ENCODE measurements at regions not wholly inside any gene's neighbourhood (a gene's known extent, or its start where the extent isn't known, plus 50 kb on each side); places are given as distances from the start of the nearest gene placed in this dataset.

DNA sequence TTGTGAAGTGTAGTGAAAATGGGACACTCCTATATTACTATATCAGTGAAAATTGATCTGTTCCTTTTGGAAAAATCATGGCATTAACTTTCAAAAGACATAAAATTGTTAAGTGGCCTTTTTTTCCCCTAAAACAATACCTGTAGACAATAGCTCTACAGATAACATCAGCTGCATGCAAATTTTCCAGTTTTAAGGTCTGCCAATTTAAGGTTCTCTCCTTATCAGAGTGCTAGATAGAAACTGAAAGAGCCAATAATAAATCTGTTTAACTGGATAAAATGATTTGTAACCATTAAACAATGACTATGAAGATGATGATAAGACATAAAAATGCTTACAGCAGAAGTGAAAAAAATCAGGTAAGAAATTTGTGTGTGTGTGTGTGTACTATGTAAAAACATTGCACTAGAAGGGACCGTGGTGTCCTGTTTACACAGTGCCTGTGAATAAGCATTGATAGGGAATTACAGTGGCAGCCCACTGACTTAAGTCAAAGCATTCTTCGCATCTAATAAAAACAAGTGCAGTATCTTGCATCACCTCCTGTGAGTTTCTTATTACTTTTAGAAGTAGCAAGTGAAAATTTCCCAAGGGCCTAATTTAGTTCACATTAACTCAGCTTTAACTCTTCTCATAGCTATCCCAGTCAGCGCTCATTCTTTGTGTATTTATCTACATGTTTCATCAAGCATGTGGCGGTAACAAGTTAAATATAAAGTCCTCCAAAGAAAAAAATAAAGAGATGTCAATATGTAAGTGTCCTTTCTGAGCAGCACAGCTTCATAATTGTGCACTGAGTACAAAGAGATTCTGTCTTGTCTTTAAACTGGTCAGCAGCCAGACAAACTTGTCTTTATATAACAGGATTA, 261.9 kb downstream of the ARL4A start:
- ATAC-seq (replicated peaks) (no peak), DNase-seq (no peak)
- no peaks in the 10 kb centered on the region for H3K4me1 Mint-ChIP-seq (ENCODE audit: low read depth in 2 of 2)
- no peak overlapping the region for H3K27ac Mint-ChIP-seq
- no peak overlapping the region for H3K4me3 Mint-ChIP-seq
- H3K9me3 Mint-ChIP-seq: no peaks in the 10 kb centered on the region
- H3K36me3 Mint-ChIP-seq (ENCODE audit: insufficient read depth): no peaks in the 10 kb centered on the region
- H3K27me3 Mint-ChIP-seq: peaks cover 0 to 6% of the 10 kb centered on the region in 2 donors

DNA sequence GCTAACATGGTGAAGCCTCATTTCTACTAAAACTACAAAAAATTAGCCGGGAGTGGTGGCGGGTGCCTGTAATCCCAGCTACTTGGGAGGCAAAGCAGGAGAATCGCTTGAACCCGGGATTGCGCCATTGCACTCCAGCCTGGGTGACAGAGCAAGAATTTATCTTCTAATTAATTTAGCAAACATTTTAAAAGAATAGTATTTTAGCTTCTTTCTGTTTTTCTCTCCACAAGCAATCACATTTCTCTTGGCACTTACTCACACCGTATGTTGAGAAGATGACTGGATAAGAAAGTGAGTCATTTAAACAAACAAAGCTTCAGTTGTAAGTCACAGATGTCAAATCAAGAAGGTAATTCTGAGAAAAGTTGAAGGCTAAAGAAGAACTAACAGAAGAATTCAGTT, 264.0 kb downstream of the ARL4A start:
- no peaks in the 10 kb centered on the region for H3K36me3 Mint-ChIP-seq (ENCODE audit: insufficient read depth)
- H3K27ac Mint-ChIP-seq: no peak overlapping the region
- no peak overlapping the region for H3K4me3 Mint-ChIP-seq
- no peak for DNase-seq
- no peaks in the 10 kb centered on the region for H3K9me3 Mint-ChIP-seq
- ATAC-seq (replicated peaks): no peak
- H3K4me1 Mint-ChIP-seq (ENCODE audit: low read depth in 2 of 2): no peaks in the 10 kb centered on the region
- H3K27me3 Mint-ChIP-seq: no peaks in the 10 kb centered on the region

DNA sequence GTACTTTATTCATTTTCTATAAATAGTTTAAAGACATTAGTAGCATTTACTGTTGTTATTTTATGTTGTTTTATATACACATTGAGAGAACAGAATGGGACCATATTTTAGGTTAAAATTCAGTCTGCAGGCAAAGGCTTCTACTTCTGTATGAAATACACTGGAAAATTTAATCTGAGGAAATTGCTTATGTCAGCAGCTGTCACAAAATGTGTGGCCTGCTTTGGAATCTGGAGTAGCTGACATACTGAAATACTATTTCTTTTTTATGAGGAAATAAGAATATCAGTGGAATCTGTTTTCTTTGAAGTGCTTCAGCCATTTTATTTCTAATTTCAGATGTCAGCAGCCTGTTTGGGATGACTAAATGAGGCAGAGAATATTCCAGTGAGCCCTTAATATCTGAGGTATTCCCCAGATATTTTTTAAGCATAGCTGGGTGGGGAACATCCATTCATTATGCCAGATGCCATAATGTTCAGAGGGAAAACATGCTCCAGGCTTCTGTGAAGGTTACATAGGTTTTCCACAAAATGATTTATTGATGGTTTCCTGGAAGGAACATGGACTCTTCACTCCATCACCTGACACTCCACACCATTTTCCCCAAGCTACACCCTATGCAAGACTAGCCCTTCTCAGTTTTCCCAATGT, 267.1 kb downstream of the ARL4A start:
- DNase-seq: no peak
- no peak overlapping the region for H3K27ac Mint-ChIP-seq
- no peak for ATAC-seq (replicated peaks)
- no peaks in the 10 kb centered on the region for H3K36me3 Mint-ChIP-seq (ENCODE audit: insufficient read depth)
- H3K27me3 Mint-ChIP-seq: no peaks in the 10 kb centered on the region
- H3K4me1 Mint-ChIP-seq (ENCODE audit: low read depth in 2 of 2): no peaks in the 10 kb centered on the region
- no peaks in the 10 kb centered on the region for H3K9me3 Mint-ChIP-seq
- H3K4me3 Mint-ChIP-seq: no peak overlapping the region

DNA sequence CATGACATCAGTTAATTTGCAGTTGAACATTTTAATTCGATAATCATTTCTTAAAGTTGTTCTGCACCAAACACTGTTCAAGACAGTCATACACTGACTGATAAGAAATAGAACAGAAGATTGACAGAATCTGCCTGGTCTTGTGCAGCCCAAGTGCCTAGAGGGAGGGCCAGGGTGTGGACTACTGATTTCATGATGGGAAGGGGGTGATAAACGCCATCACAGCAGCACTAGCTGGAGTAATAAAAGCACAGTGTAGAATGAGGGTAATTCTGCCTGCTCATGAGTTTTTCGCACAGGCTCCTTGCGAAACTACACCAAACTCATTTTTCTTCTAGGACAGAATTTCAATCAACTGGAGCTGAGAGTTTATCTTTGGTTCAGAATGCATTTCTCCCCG, 270.1 kb downstream of the ARL4A start:
- Mint-ChIP-seq H3K36me3 (ENCODE audit: insufficient read depth) (no peaks in the 10 kb centered on the region), H3K27ac (no peak overlapping the region), H3K27me3 (no peaks in the 10 kb centered on the region), H3K9me3 (no peaks in the 10 kb centered on the region), H3K4me1 (ENCODE audit: low read depth in 2 of 2) (no peaks in the 10 kb centered on the region), H3K4me3 (no peak overlapping the region)
- DNase-seq: no peak
- ATAC-seq (replicated peaks): no peak

DNA sequence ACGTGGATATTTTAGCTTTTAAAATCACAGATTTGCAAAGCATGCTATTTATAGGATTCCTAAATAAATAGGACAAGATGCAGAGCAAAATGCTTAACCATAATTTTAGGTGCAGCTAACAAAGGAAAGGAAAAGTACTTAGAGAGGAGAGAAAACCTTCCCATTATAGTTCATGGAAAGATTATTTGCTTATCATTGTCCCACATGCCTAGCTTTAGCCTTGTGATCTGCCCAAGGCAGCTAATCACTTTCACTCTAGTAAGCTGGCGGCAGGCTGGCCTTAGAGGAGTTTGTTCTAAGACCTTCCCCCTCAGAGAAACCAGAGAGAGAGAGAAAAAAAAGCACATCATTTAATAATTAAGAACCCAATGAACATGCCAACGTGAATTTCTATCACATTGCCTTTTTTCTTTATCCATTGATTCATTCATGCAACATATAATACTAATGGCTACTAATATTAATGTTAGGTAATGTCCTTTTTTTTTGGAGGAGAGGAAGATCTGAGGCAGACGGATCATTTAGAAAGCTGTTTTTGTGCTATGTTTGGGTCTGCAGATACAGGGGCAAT, 274.6 kb downstream of the ARL4A start:
- Mint-ChIP-seq H3K27ac (no peak overlapping the region), H3K9me3 (no peaks in the 10 kb centered on the region), H3K36me3 (ENCODE audit: insufficient read depth) (no peaks in the 10 kb centered on the region), H3K4me1 (ENCODE audit: low read depth in 2 of 2) (no peaks in the 10 kb centered on the region), H3K27me3 (peaks cover 0 to 9% of the 10 kb centered on the region in 2 donors), H3K4me3 (no peak overlapping the region)
- no peak for DNase-seq
- ATAC-seq (replicated peaks): no peak

DNA sequence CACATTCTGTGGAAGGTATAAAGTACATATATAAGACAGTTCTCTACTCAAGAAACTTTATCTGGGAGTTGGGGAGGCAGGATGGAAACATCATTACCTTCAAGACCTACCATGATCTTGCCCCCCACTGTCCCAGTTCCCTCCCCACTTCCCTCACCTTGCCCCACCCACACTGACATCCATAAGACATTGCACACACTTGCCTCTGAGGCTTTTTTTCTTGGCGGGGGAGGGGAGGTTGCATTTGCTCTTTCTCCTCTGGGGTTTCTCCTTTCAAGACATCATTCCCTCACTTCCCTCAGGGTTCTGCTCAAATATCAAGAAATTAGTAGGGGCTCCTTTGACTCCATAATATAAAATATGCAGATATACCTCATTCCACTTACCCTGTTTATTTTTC, 276.0 kb downstream of the ARL4A start:
- Mint-ChIP-seq H3K36me3 (ENCODE audit: insufficient read depth) (no peaks in the 10 kb centered on the region), H3K4me3 (no peak overlapping the region), H3K9me3 (no peaks in the 10 kb centered on the region), H3K27me3 (peaks cover 0 to 9% of the 10 kb centered on the region in 2 donors), H3K4me1 (ENCODE audit: low read depth in 2 of 2) (no peaks in the 10 kb centered on the region), H3K27ac (no peak overlapping the region)
- ATAC-seq (replicated peaks) (no peak), DNase-seq (no peak)

DNA sequence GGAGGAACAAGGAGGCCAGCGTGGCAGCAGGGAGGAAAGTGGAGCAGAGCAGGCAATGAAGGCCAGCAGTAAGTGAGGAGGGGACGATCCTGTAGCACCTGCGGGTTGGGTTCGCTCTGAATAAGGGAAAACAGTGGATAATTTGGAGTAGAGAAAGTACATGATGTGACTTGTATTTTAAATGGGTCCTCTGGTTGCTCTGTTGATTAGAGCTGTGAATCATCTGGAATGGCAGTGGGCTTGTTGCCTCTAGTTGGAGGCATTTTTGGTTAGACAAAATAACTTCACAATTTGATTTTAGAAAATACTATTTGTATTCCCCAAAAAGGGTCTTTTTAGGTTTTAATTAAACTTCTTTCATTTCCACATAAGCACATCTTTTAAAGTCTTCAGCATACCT, 277.4 kb downstream of the ARL4A start:
- H3K36me3 Mint-ChIP-seq (ENCODE audit: insufficient read depth): no peaks in the 10 kb centered on the region
- no peak overlapping the region for H3K4me3 Mint-ChIP-seq

DNA sequence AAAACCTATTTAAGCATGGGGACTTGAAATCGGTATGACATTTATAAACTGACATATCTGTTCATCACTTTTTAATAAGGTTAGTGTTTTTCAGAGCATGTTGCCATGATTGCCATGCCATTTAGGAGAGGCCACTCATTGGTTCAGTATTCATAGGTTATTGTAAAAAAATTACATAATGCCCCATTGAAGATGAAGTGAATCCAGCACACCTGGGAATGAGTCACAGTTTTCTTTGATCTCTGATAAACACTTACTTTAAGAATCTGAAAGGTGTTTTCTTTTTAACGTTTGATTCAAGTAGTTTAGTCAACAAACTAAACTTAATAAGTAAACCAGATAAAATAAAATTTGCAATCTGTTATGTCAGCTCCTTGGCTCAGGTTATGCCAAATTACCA, 278.3 kb downstream of the ARL4A start:
- DNase-seq (no peak), ATAC-seq (replicated peaks) (no peak)
- H3K36me3 Mint-ChIP-seq (ENCODE audit: insufficient read depth): no peaks in the 10 kb centered on the region
- H3K27ac Mint-ChIP-seq: no peak overlapping the region
- H3K9me3 Mint-ChIP-seq: no peaks in the 10 kb centered on the region
- H3K27me3 Mint-ChIP-seq: peaks cover 0 to 9% of the 10 kb centered on the region in 2 donors
- H3K4me3 Mint-ChIP-seq: no peak overlapping the region
- no peaks in the 10 kb centered on the region for H3K4me1 Mint-ChIP-seq (ENCODE audit: low read depth in 2 of 2)

More for the DNA sequence above, 277.4 kb downstream of the ARL4A start:
- Mint-ChIP-seq H3K9me3 (no peaks in the 10 kb centered on the region), H3K27me3 (peaks cover 0 to 9% of the 10 kb centered on the region in 2 donors), H3K4me1 (ENCODE audit: low read depth in 2 of 2) (no peaks in the 10 kb centered on the region), H3K27ac (no peak overlapping the region)
- no peak for DNase-seq
- ATAC-seq (replicated peaks): no peak

DNA sequence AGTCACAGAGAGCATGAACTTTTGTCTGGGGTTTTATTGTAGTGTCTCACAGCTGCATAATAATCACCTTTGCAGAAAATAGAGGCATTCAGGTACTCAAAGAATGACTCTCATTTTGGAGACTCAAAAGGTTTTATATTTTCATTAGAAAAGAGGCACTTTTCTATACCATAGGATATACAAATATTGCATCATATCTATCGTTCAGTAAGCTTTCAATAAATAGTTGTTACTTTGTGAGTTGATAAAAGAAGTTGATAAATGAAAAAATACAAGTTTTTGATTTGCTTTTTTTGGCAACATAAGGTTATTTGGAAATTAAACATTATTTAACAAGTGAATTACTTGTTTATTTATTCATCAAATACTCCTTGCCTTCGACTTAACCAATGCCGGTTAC, 279.9 kb downstream of the ARL4A start:
- no peak overlapping the region for H3K27ac Mint-ChIP-seq
- DNase-seq: no peak
- no peaks in the 10 kb centered on the region for H3K4me1 Mint-ChIP-seq (ENCODE audit: low read depth in 2 of 2)
- H3K27me3 Mint-ChIP-seq: peaks cover 0 to 9% of the 10 kb centered on the region in 2 donors
- no peak overlapping the region for H3K4me3 Mint-ChIP-seq
- ATAC-seq (replicated peaks): no peak
- H3K36me3 Mint-ChIP-seq (ENCODE audit: insufficient read depth): no peaks in the 10 kb centered on the region
- H3K9me3 Mint-ChIP-seq: no peaks in the 10 kb centered on the region

DNA sequence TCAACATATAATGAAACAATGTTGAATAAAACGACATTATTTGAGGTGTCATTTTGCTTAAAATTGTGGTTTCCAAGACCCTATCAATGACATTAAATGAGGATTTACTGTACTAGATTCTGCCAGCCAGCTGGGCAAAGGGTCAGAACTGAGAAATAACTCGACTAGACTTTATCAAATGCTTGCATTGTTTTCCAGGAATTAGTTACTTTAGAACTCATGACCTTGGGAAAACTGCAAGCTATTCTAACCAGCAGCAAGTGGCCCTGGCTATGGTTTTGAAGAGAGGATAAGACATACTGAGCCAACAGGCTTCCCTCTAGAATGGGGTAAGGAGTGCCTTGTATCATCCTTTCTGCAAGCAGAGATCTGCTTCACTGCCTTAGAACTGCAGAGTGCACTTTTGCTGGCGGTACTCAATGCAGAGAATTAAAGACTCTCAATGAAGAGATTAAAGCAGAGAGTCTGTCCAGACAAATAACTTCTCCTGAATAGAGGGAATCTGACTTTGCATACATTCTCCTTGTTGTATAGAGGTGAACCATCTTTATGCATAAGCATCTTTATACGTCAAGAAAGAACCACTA, 281.5 kb downstream of the ARL4A start:
- Mint-ChIP-seq H3K27me3 (no peaks in the 10 kb centered on the region), H3K4me3 (no peak overlapping the region), H3K36me3 (ENCODE audit: insufficient read depth) (no peaks in the 10 kb centered on the region), H3K27ac (no peak overlapping the region), H3K4me1 (ENCODE audit: low read depth in 2 of 2) (no peaks in the 10 kb centered on the region), H3K9me3 (no peaks in the 10 kb centered on the region)
- ATAC-seq (replicated peaks): no peak
- no peak for DNase-seq

DNA sequence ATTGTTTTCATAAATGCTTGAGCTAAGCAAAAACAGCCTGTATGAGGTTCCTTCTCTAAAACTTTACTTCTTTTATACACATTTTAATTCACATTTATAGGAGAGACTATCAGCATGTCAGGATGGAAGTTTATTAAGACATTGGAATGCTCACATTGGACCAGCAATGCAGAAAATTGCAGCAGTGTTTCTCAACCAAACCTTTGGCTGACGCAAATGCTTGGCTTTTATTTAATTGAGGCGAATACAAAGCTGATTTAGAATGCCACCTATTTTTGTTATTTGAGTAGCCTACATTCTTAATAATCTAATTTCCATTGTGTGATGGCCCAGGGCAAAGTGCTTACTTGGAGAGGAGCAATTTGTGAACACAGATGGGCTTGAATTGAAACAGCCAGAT, 283.2 kb downstream of the ARL4A start:
- no peaks in the 10 kb centered on the region for H3K4me1 Mint-ChIP-seq (ENCODE audit: low read depth in 2 of 2)
- no peak overlapping the region for H3K27ac Mint-ChIP-seq
- H3K4me3 Mint-ChIP-seq: no peak overlapping the region
- no peak for ATAC-seq (replicated peaks)
- no peaks in the 10 kb centered on the region for H3K27me3 Mint-ChIP-seq
- H3K36me3 Mint-ChIP-seq (ENCODE audit: insufficient read depth): no peaks in the 10 kb centered on the region
- no peaks in the 10 kb centered on the region for H3K9me3 Mint-ChIP-seq
- DNase-seq: no peak

DNA sequence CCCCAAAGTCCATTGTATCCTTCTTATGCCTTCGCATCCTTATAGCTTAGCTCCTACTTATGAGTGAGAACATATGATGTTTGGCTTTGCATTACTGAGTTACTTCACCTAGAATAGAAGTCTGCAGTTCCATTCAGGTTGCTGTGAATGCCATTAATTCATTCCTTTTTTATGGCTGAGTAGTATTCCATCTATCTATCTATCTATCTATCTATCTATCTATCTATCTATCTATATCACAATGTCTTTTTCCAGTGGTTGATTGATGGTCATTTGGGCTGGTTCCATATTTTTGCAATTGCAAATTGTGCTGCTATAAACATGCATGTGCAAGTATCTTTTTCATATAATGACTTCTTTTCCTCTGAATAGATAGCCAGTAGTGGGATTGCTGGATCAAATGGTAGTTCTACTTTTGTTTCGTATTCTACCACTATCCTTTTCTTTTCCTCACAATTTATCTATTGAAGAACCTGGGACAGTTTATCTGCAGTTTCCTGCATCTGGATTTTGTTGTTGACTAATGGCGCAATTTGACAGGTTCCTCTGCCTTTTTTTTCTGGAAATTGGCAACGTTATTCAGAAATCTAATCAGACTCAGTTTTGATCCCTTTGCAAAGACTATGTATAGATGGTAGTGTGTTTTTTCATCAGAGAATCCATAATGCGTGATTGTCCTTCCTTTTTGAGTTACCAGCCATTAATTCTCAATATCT, 287.2 kb downstream of the ARL4A start:
- Mint-ChIP-seq H3K27me3 (no peaks in the 10 kb centered on the region), H3K4me3 (no peak overlapping the region)
- no peak for DNase-seq

DNA sequence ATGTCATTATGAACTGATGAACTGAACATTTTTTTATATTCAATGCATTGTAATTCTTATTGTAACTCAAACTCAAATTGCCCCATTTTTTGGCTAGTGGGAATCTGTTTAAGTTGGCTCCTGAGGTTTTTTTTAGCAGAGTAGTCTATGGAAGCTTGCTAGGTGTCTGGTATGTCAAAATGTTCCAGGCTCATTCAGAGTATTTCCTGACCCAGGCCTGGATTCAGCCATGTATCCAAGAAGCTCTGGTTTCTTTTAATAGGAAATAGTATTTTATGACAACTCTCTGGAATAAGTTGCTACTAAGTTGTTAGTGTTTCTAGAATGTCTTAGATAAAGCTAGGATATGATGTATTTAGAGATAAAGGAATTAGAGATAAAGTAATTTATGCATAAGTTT, 288.0 kb downstream of the ARL4A start:
- H3K36me3 Mint-ChIP-seq (ENCODE audit: insufficient read depth): no peaks in the 10 kb centered on the region
- ATAC-seq (replicated peaks) (no peak), DNase-seq (no peak)
- H3K4me3 Mint-ChIP-seq: no peak overlapping the region
- H3K4me1 Mint-ChIP-seq (ENCODE audit: low read depth in 2 of 2): no peaks in the 10 kb centered on the region
- H3K27me3 Mint-ChIP-seq: no peaks in the 10 kb centered on the region
- H3K27ac Mint-ChIP-seq: no peak overlapping the region
- H3K9me3 Mint-ChIP-seq: no peaks in the 10 kb centered on the region

More for the DNA sequence above, 287.2 kb downstream of the ARL4A start:
- no peak overlapping the region for H3K27ac Mint-ChIP-seq
- no peak for ATAC-seq (replicated peaks)
- H3K36me3 Mint-ChIP-seq (ENCODE audit: insufficient read depth): no peaks in the 10 kb centered on the region
- no peaks in the 10 kb centered on the region for H3K9me3 Mint-ChIP-seq
- no peaks in the 10 kb centered on the region for H3K4me1 Mint-ChIP-seq (ENCODE audit: low read depth in 2 of 2)

Data from effector memory CD8-positive, alpha-beta T cell (primary cell).